HG03354 (cell line): ENCODE measurements at regions not wholly inside any gene's neighbourhood (a gene's known extent, or its start where the extent isn't known, plus 50 kb on each side); places are given as distances from the start of the nearest gene placed in this dataset.

Experiments used
- ATAC-seq: cut with Tn5 transposase; IDR thresholded peaks from one replicate; pipeline ENCODE4 v1.9.1; 2021; ENCODE audit warnings: mild to moderate bottlenecking; ENCODE audit not compliant: unreplicated experiment, poor library complexity, severe bottlenecking

- ATAC-seq = no peak
These were observed 173.6 kb upstream of the SGK1 start for GRCh38 chr6:134491477-134491876.

GRCh38 chr6:134482593-134483270, 164.8 kb upstream of the SGK1 start:
- ATAC-seq = no peak

GRCh38 chr6:134481966-134482365, 164.1 kb upstream of the SGK1 start:
- ATAC-seq = no peak

- ATAC-seq = no peak
These were observed 162.7 kb upstream of the SGK1 start for GRCh38 chr6:134480593-134480992.

- ATAC-seq = no peak
These were observed 161.0 kb upstream of the SGK1 start for GRCh38 chr6:134478764-134479399.

GRCh38 chr6:134477991-134478635, 160.2 kb upstream of the SGK1 start:
- ATAC-seq = no peak

GRCh38 chr6:134474955-134475354, 157.0 kb upstream of the SGK1 start:
- no peak for ATAC-seq

- ATAC-seq = no peak
These were observed 154.7 kb upstream of the SGK1 start for GRCh38 chr6:134472661-134473060.

GRCh38 chr6:134472046-134472445, 154.1 kb upstream of the SGK1 start:
- no peak for ATAC-seq

- no peak for ATAC-seq
These were observed 152.6 kb upstream of the SGK1 start for GRCh38 chr6:134470457-134470975.

GRCh38 chr6:134469702-134470456, 152.0 kb upstream of the SGK1 start:
- no peak for ATAC-seq

GRCh38 chr6:134468633-134469032, 150.7 kb upstream of the SGK1 start:
- ATAC-seq = no peak

- no peak for ATAC-seq
These were observed 149.7 kb upstream of the SGK1 start for GRCh38 chr6:134467620-134468019.

- ATAC-seq = no peak
These were observed 149.0 kb upstream of the SGK1 start for GRCh38 chr6:134466771-134467525.

GRCh38 chr6:134464690-134465411, 146.9 kb upstream of the SGK1 start:
- ATAC-seq = no peak

- ATAC-seq = no peak
These were observed 141.1 kb upstream of the SGK1 start for GRCh38 chr6:134458857-134459657.

GRCh38 chr6:134457941-134458340, 140.0 kb upstream of the SGK1 start:
- ATAC-seq = no peak

- no peak for ATAC-seq
These were observed 138.3 kb upstream of the SGK1 start for GRCh38 chr6:134456226-134456625.
